ENCODE measurements at regions not wholly inside any gene's neighbourhood (a gene's known extent, or its start where the extent isn't known, plus 50 kb on each side); places are given as distances from the start of the nearest gene placed in this dataset.

GRCh38 chr11:8826901-8827560, 84.0 kb upstream of the AKIP1 start (continued):
- TF ChIP-seq SFPQ (IDR thresholded peaks at IDR 0.05; ENCODE audit: low read depth, low read length) (no peak), CHAMP1 (IDR thresholded peaks at IDR 0.05) (no peak), ILF3 (IDR thresholded peaks at IDR 0.05; ENCODE audit: borderline replicate concordance) (no peak), SETDB1 (IDR thresholded peaks at IDR 0.05; ENCODE audit: low read length) (no peak), CHD2 (IDR thresholded peaks at IDR 0.05; ENCODE audit: low read depth, low read length) (no peak), BRD4 (IDR thresholded peaks at IDR 0.05) (no peak), POLR3A (IDR thresholded peaks at IDR 0.05; ENCODE audit: borderline replicate concordance, extremely low read depth, insufficient read depth, insufficient read length) (no peak), KHSRP (IDR thresholded peaks at IDR 0.05) (no peak), CBX8 (IDR thresholded peaks at IDR 0.05; ENCODE audit: borderline replicate concordance, extremely low read depth, low read depth, low read length, poor library complexity, severe bottlenecking) (no peak), AFF1 (IDR thresholded peaks at IDR 0.05; ENCODE audit: low read depth in 1 of 2, partially characterized antibody in 2 of 2) (no peak), HMBOX1 (IDR thresholded peaks at IDR 0.05) (0 out of 2 replicates have a peak, but pooled peaks have one; percentile 29), BDP1 (IDR thresholded peaks at IDR 0.05; ENCODE audit: insufficient read depth, insufficient read length) (no peak), SMARCB1 (IDR thresholded peaks at IDR 0.05; ENCODE audit: insufficient read length, low read depth) (no peak), TEAD1 (CRISPR knock-in tag; IDR thresholded peaks at IDR 0.05) (0 out of 4 replicates have a peak, but pooled peaks of 1 of the 2 experiments have one; percentile 12), PKNOX1 (IDR thresholded peaks at IDR 0.05) (peak; percentile 61), ZNF707 (CRISPR knock-in tag; conservative IDR thresholded peaks at IDR 0.05) (no peak), MCM3 (IDR thresholded peaks at IDR 0.05) (no peak)

Data from K562 (cell line).